ENCODE measurements at regions not wholly inside any gene's neighbourhood (a gene's known extent, or its start where the extent isn't known, plus 50 kb on each side); places are given as distances from the start of the nearest gene placed in this dataset.

- no peak for ATAC-seq (ENCODE audit: low read depth)
- Histone ChIP-seq H2BK15ac (ENCODE audit: low read depth, low read length) (no peak overlapping the region; the same call in 2 of the 3 replicates), H2AFZ (replicated peaks; ENCODE audit: low read length, poor library complexity) (no peak overlapping the region), H3K14ac (replicated peaks; ENCODE audit: low read depth, low read length) (peak overlapping the region; percentile 12; the same call in 1 of the 2 replicates), H4K8ac (ENCODE audit: low read depth in 2 of 2, low read length in 2 of 2) (peak overlapping the region in 1 of 2 experiments; percentile 22; a peak in 1 of 4 replicates), H4K5ac (ENCODE audit: low read depth, low read length) (no peak overlapping the region), H3K18ac (ENCODE audit: low read depth, low read length) (peak overlapping the region; percentile 49; the same call in 1 of the 2 replicates), H3K4me2 (ENCODE audit: low read depth, low read length) (no peak overlapping the region), H3K4me1 (ENCODE audit: control insufficient read depth, insufficient read depth, low read length) (peaks cover 7% of the 10 kb centered on the region), H3K9ac (ENCODE audit: low read depth, low read length) (no peak overlapping the region), H2BK20ac (ENCODE audit: low read depth, low read length) (peak overlapping the region; percentile 12; the same call in 1 of the 2 replicates), H4K91ac (ENCODE audit: insufficient read depth, low read depth, low read length) (no peak overlapping the region), H3K56ac (ENCODE audit: extremely low read depth, insufficient read depth, low read length) (no peak overlapping the region), H4K20me1 (ENCODE audit: insufficient read depth, low read length) (no peaks in the 10 kb centered on the region), H2AK9ac (replicated peaks; ENCODE audit: low read depth, low read length, poor library complexity) (no peak overlapping the region), H3K9me3 (ENCODE audit: control insufficient read depth, insufficient read depth, low read length) (no peaks in the 10 kb centered on the region), H2BK120ac (ENCODE audit: low read depth, low read length) (no peak overlapping the region), H3K23ac (ENCODE audit: low read depth, low read length) (no peak overlapping the region), H3K9me1 (ENCODE audit: insufficient read depth, low read length) (0 out of 2 replicates have a peak, but pooled peaks cover 3% of the 10 kb centered on the region), H3K27me3 (ENCODE audit: control insufficient read depth, insufficient read depth, low read length) (no peaks in the 10 kb centered on the region), H2AK5ac (ENCODE audit: low read depth, low read length) (no peak overlapping the region; the same call in 1 of the 2 replicates), H3K36me3 (ENCODE audit: control insufficient read depth, insufficient read depth, low read length) (no peaks in the 10 kb centered on the region), H3K79me1 (ENCODE audit: low read depth in 1 of 2, low read length in 2 of 2) (no peaks in the 10 kb centered on the region), H3K27ac (ENCODE audit: insufficient read depth, low read length) (no peak overlapping the region), H3K4ac (ENCODE audit: low read depth, low read length) (no peak overlapping the region), H2BK5ac (ENCODE audit: low read depth, low read length, poor library complexity, severe bottlenecking) (no peak overlapping the region), H3K4me3 (ENCODE audit: insufficient read depth, low read depth, low read length) (no peak overlapping the region)
- ChIA-PET POLR2A (ENCODE audit: unreplicated experiment) (no interaction called here), CTCF (no interaction called here)
- dilution Hi-C loops (cut with HindIII; ENCODE audit: low sequenced_read_pairs, unreplicated experiment): no loop called here
- peak; percentile 38 for DNase-seq
- in situ Hi-C loops (cut with MboI; ENCODE audit: low sequenced_read_pairs): no loop called here
- intact Hi-C loops (cut with micrococcal nuclease): loop anchor here (10.0 kb wide), 2 partner anchors 278 to 518 kb away; no protein-coding TSS in a partner anchor
- BruUV-seq (replicated peaks): no TSS peak
- TF ChIP-seq CTCF (conservative IDR thresholded peaks at IDR 0.05; ENCODE audit: low read depth, low read length): no peak
- no peak for TF ChIP-seq SMC3 (IDR thresholded peaks at IDR 0.05; ENCODE audit: low read depth, low read length)
- TF ChIP-seq CEBPB (IDR thresholded peaks at IDR 0.05; ENCODE audit: low read depth, low read length): no peak
- TF ChIP-seq FOS (IDR thresholded peaks at IDR 0.05; ENCODE audit: low read depth, low read length): no peak
- no peak for TF ChIP-seq NFE2L2 (IDR thresholded peaks at IDR 0.05; ENCODE audit: low read depth, low read length)
- TF ChIP-seq POLR2A (IDR thresholded peaks at IDR 0.05; ENCODE audit: low read depth, low read length): no peak
- TF ChIP-seq RFX5 (IDR thresholded peaks at IDR 0.05; ENCODE audit: low read depth, low read length): no peak
- TF ChIP-seq ELK1 (IDR thresholded peaks at IDR 0.05; ENCODE audit: borderline replicate concordance, low read depth, low read length): no peak
- TF ChIP-seq RCOR1 (IDR thresholded peaks at IDR 0.05; ENCODE audit: insufficient replicate concordance, low read length): no peak
- no peak for TF ChIP-seq MXI1 (IDR thresholded peaks at IDR 0.05; ENCODE audit: borderline replicate concordance, low read depth, low read length)
- WGBS, 2 experiments (ENCODE audit: extremely low coverage in 2 of 2, insufficient read length in 1 of 2): 60% methylated on average over 1 of the region's 7 CpGs; no CpG with 5 or more reads in 1 of the 2 experiments
These were observed 305.1 kb upstream of the GULP1 start for GRCh38 chr2:187986390-187987105.
